Hematopoietic multipotent progenitor cell treated with erythropoietin and hydrocortisone succinate and interleukin-3 and kit ligand, for 4 days (in vitro differentiated cells): ENCODE measurements at regions not wholly inside any gene's neighbourhood (a gene's known extent, or its start where the extent isn't known, plus 50 kb on each side); places are given as distances from the start of the nearest gene placed in this dataset.
A peak's percentile ranks its signal among the peaks of the same experiment; 100 is the strongest.

Source experiments
- DNase-seq: peaks from one replicate; pipeline ENCODE4 v3.0.0-alpha.2; 2015

- DNase-seq, result no peak
These were observed 578.6 kb downstream of the PCDH7 start for GRCh38 chr4:31298737-31299136.

GRCh38 chr4:31307029-31307428 lies 586.9 kb downstream of the PCDH7 start:
- no peak for DNase-seq

- no peak for DNase-seq
These were observed 604.6 kb downstream of the PCDH7 start for GRCh38 chr4:31324814-31325213.

- DNase-seq, result no peak
These were observed 605.1 kb downstream of the PCDH7 start for GRCh38 chr4:31325300-31325699.

GRCh38 chr4:31327031-31327430 lies 606.9 kb downstream of the PCDH7 start:
- no peak for DNase-seq

GRCh38 chr4:31328932-31329331 lies 608.8 kb downstream of the PCDH7 start:
- no peak for DNase-seq

- no peak for DNase-seq
These were observed 614.1 kb downstream of the PCDH7 start for GRCh38 chr4:31334086-31334910.

- DNase-seq, result no peak
These were observed 617.8 kb downstream of the PCDH7 start for GRCh38 chr4:31338000-31338399.

GRCh38 chr4:31341601-31342359 lies 621.6 kb downstream of the PCDH7 start:
- no peak for DNase-seq

GRCh38 chr4:31343061-31343460 lies 622.9 kb downstream of the PCDH7 start:
- peak; percentile 3 for DNase-seq

- peak; percentile 70 for DNase-seq
These were observed 629.7 kb downstream of the PCDH7 start for GRCh38 chr4:31349907-31350306.

- DNase-seq, result no peak
These were observed 631.5 kb downstream of the PCDH7 start for GRCh38 chr4:31351695-31352094.

- no peak for DNase-seq
These were observed 636.7 kb downstream of the PCDH7 start for GRCh38 chr4:31356839-31357238.

GRCh38 chr4:31360786-31361185 lies 640.6 kb downstream of the PCDH7 start:
- no peak for DNase-seq

- no peak for DNase-seq
These were observed 642.6 kb downstream of the PCDH7 start for GRCh38 chr4:31362756-31363155.

- DNase-seq, result no peak
These were observed 645.0 kb downstream of the PCDH7 start for GRCh38 chr4:31365006-31365690.

- DNase-seq, result no peak
These were observed 645.9 kb downstream of the PCDH7 start for GRCh38 chr4:31366041-31366440.

- peak; percentile 69 for DNase-seq
These were observed 650.8 kb downstream of the PCDH7 start for GRCh38 chr4:31370866-31371465.

- DNase-seq, result no peak
These were observed 654.2 kb downstream of the PCDH7 start for GRCh38 chr4:31374256-31374960.

- DNase-seq, result no peak
These were observed 655.8 kb downstream of the PCDH7 start for GRCh38 chr4:31375936-31376335.

GRCh38 chr4:31379364-31379763 lies 659.2 kb downstream of the PCDH7 start:
- no peak for DNase-seq

- DNase-seq, result no peak
These were observed 663.6 kb downstream of the PCDH7 start for GRCh38 chr4:31383767-31384166.

- no peak for DNase-seq
These were observed 670.7 kb downstream of the PCDH7 start for GRCh38 chr4:31390849-31391248.
